CD14-positive monocyte (primary cell): ENCODE measurements at regions not wholly inside any gene's neighbourhood (a gene's known extent, or its start where the extent isn't known, plus 50 kb on each side); places are given as distances from the start of the nearest gene placed in this dataset.
"Not testable (repeated sequence)": the region's sequence is repeated elsewhere in the genome, so short reads cannot be mapped to it uniquely, and the experiment has no call there.

Experiments
- DNase-seq, 3 donors: peaks; one replicate each; pipeline ENCODE4 v3.0.0-alpha.2; 2011 to 2022
- H2AFZ ChIP-seq: 2 replicates; pipeline ENCODE4 v1.6.0; 2012; ENCODE audit warnings: mild to moderate bottlenecking, low read depth, low read length, inconsistent platforms; ENCODE audit not compliant: insufficient read depth, poor library complexity, severe bottlenecking
- H3K27ac ChIP-seq, 2 donors: 1 replicate in 1 of 2; 2 replicates in 1 of 2; pipeline ENCODE4 v1.5.1; 2012 to 2013; ENCODE audit warnings: low read length in 2 of 2, control low read depth in 1 of 2, inconsistent platforms in 1 of 2, low read depth in 1 of 2, mild to moderate bottlenecking in 1 of 2
- H3K27me3 ChIP-seq, 2 donors: one replicate each; pipeline versions ENCODE4 v1.6.0 to v1.6.1; 2011 to 2013; ENCODE audit warnings: low read length in 2 of 2; ENCODE audit not compliant: control insufficient read depth in 2 of 2, insufficient read depth in 2 of 2
- H3K36me3 ChIP-seq, 2 donors: replicated peaks in 1 of 2; 1 replicate in 1 of 2; 2 replicates in 1 of 2; pipeline versions ENCODE4 v1.5.1 to v1.6.1; 2012 to 2013; ENCODE audit warnings: low read length in 2 of 2, control low read depth in 1 of 2, inconsistent platforms in 1 of 2, mild to moderate bottlenecking in 1 of 2; ENCODE audit not compliant: insufficient read depth in 2 of 2, control insufficient read depth in 1 of 2
- H3K4me1 ChIP-seq, 2 donors: 1 replicate in 1 of 2; 2 replicates in 1 of 2; pipeline versions ENCODE4 v1.5.1 to v1.6.1; 2012 to 2013; ENCODE audit warnings: low read length in 2 of 2, control low read depth in 1 of 2, inconsistent platforms in 1 of 2, mild to moderate bottlenecking in 1 of 2, moderate library complexity in 1 of 2; ENCODE audit not compliant: insufficient read depth in 2 of 2, control insufficient read depth in 1 of 2
- H3K4me2 ChIP-seq: replicated peaks from 2 replicates; pipeline ENCODE3; 2012; ENCODE audit warnings: low read length, moderate library complexity, mild to moderate bottlenecking; ENCODE audit not compliant: poor library complexity, severe bottlenecking; ENCODE audit errors: extremely low read depth
- H3K4me3 ChIP-seq, 3 experiments: fragments of 200-600 bp in 1 of 3; sonication (generic) in 1 of 3; replicated peaks in 1 of 3; 1 replicate in 2 of 3; 2 replicates in 1 of 3; pipeline ENCODE4 v1.5.1; 2011 to 2013; ENCODE audit warnings: low read length in 3 of 3, mild to moderate bottlenecking in 3 of 3, control low read depth in 2 of 3, low read depth in 2 of 3, inconsistent platforms in 1 of 3, moderate library complexity in 1 of 3
- H3K79me2 ChIP-seq: 2 replicates; pipeline ENCODE4 v1.6.0; 2012; ENCODE audit warnings: mild to moderate bottlenecking, control low read depth, inconsistent platforms, low read length, moderate library complexity; ENCODE audit not compliant: insufficient read depth
- H3K9ac ChIP-seq: 2 replicates; pipeline ENCODE4 v1.6.0; 2017; ENCODE audit warnings: low read length, mild to moderate bottlenecking; ENCODE audit not compliant: insufficient read depth, poor library complexity, severe bottlenecking
- H3K9me3 ChIP-seq, 2 donors: replicated peaks in 1 of 2; 1 replicate in 1 of 2; 2 replicates in 1 of 2; pipeline versions ENCODE4 v1.5.1 to v1.6.1; 2012 to 2013; ENCODE audit warnings: low read length in 2 of 2, control low read depth in 1 of 2; ENCODE audit not compliant: control insufficient read depth in 1 of 2, insufficient read depth in 1 of 2
- H4K20me1 ChIP-seq: 2 replicates; pipeline ENCODE4 v1.6.0; 2012; ENCODE audit warnings: mild to moderate bottlenecking, low read length, control low read depth, moderate library complexity; ENCODE audit not compliant: insufficient read depth
- H3K27ac Mint-ChIP-seq, 7 donors: one replicate each; pipeline ENCODE4 v1.8.0; 2020; ENCODE audit warnings: mild to moderate bottlenecking in 7 of 7, mixed read lengths in 7 of 7, moderate library complexity in 6 of 7, inconsistent platforms in 2 of 7
- H3K27me3 Mint-ChIP-seq, 3 donors: one replicate each; pipeline ENCODE4 v1.8.0; 2021 to 2022; ENCODE audit warnings: low read depth in 3 of 3, mild to moderate bottlenecking in 3 of 3, mixed read lengths in 3 of 3, moderate library complexity in 3 of 3, inconsistent platforms in 1 of 3
- H3K36me3 Mint-ChIP-seq, 2 donors: one replicate each; pipeline ENCODE4 v1.8.0; 2020; ENCODE audit warnings: mixed read lengths in 2 of 2, inconsistent platforms in 1 of 2, mild to moderate bottlenecking in 1 of 2
- H3K4me1 Mint-ChIP-seq: one replicate; pipeline ENCODE4 v1.8.0; 2020; ENCODE audit warnings: mild to moderate bottlenecking, mixed read lengths
- H3K4me3 Mint-ChIP-seq, 2 donors: one replicate each; pipeline ENCODE4 v1.8.0; 2020; ENCODE audit warnings: mild to moderate bottlenecking in 2 of 2, mixed read lengths in 2 of 2, moderate library complexity in 1 of 2
- H3K9me3 Mint-ChIP-seq, 7 donors: one replicate each; pipeline ENCODE4 v1.8.0; 2020 to 2022; ENCODE audit warnings: mixed read lengths in 7 of 7, mild to moderate bottlenecking in 6 of 7, moderate library complexity in 6 of 7, inconsistent platforms in 2 of 7
- WGBS: methylation state at CpG from one replicate; pipeline ENCODE4 v1.1.5; 2013; ENCODE audit warnings: missing lambda C conversion rate; ENCODE audit not compliant: insufficient coverage; 5-methylcytosine and 5-hydroxymethylcytosine counted together
- intact Hi-C, 2 donors: fragments of 100-400 bp; cut with micrococcal nuclease; formaldehyde crosslinking; loops; one replicate each; pipeline versions ENCODE4 v1.15.0 to v1.15.1; 2023
- TF ChIP-seq, protein P1 (sequence below): fragments of 200-600 bp; IDR thresholded peaks from one replicate; pipeline ENCODE4 v1.8.0; 2022; ENCODE audit warnings: antibody characterized with exemption, mild to moderate bottlenecking

DNA sequence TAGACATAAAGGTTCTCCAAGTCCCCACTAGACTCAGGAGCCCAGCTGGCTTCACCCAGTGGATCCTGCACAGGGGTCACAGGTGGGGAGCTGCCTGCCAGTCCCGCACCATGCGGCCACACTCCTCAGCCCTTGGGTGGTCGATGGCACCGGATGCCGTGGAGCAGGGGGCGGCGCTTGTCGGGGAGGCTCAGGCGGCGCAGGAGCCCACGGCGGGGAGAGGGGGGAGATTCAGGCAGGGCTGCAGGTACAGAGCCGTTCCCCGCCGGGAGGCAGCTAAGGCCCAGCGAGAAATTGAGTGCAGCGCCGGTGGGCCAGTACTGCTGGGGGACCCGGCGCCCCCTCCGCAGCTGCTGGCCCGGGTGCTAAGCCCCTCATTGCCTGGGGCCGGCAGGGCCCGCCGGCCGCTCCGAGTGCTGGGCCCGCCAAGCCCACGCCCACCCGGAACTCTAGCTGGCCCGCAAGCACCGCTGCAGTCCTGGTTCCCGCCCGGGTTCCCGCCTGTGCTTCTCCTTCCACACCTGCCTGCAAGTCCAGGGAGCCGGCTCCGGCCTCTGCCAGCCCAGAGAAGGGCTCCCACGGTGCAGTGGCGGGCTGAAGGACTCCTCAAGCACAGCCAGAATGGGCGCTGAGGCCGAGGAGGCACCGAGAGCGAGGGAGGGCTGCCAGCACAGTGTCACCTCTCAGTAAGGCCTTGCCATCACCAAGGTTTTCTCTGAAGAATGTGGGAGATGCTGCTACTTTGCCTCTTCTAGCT is 58.4 kb upstream of the PPP1R12A start:
- H3K27me3 ChIP-seq: no peaks in the 10 kb centered on the region
- no peak overlapping the region for H3K4me3 ChIP-seq
- Mint-ChIP-seq H3K27ac (peak overlapping the region in 1 of 7 donors; percentile 21), H3K36me3 (no peaks in the 10 kb centered on the region), H3K9me3 (peaks cover 0 to 3% (median 0%) of the 10 kb centered on the region in 7 donors), H3K27me3 (peaks cover 0 to 1% (median 0%) of the 10 kb centered on the region in 3 donors), H3K4me3 (no peak overlapping the region), H3K4me1 (peaks cover 4% of the 10 kb centered on the region)
- WGBS: 98% methylated on average over 42 of the region's 43 CpGs
- no peak overlapping the region for H3K4me2 ChIP-seq
- TF ChIP-seq, protein P1, sequence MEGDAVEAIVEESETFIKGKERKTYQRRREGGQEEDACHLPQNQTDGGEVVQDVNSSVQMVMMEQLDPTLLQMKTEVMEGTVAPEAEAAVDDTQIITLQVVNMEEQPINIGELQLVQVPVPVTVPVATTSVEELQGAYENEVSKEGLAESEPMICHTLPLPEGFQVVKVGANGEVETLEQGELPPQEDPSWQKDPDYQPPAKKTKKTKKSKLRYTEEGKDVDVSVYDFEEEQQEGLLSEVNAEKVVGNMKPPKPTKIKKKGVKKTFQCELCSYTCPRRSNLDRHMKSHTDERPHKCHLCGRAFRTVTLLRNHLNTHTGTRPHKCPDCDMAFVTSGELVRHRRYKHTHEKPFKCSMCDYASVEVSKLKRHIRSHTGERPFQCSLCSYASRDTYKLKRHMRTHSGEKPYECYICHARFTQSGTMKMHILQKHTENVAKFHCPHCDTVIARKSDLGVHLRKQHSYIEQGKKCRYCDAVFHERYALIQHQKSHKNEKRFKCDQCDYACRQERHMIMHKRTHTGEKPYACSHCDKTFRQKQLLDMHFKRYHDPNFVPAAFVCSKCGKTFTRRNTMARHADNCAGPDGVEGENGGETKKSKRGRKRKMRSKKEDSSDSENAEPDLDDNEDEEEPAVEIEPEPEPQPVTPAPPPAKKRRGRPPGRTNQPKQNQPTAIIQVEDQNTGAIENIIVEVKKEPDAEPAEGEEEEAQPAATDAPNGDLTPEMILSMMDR: no peak
- H3K36me3 ChIP-seq: no peaks in the 10 kb centered on the region
- no peaks in the 10 kb centered on the region for H4K20me1 ChIP-seq
- no peak overlapping the region for H2AFZ ChIP-seq
- no peaks in the 10 kb centered on the region for H3K79me2 ChIP-seq
- no peaks in the 10 kb centered on the region for H3K9me3 ChIP-seq
- no peak for DNase-seq
- no peaks in the 10 kb centered on the region for H3K4me1 ChIP-seq
- intact Hi-C loops: no loop called here
- no peak overlapping the region for H3K9ac ChIP-seq
- H3K27ac ChIP-seq: no peak overlapping the region

GRCh38 chr12:79991586-79991985 is 56.7 kb upstream of the PPP1R12A start:
- Histone ChIP-seq H3K27me3 (no peaks in the 10 kb centered on the region), H3K27ac (no peak overlapping the region), H3K79me2 (no peaks in the 10 kb centered on the region), H3K4me3 (no peak overlapping the region), H3K9me3 (no peaks in the 10 kb centered on the region), H3K36me3 (no peaks in the 10 kb centered on the region), H3K4me1 (no peaks in the 10 kb centered on the region), H4K20me1 (no peaks in the 10 kb centered on the region), H3K9ac (no peak overlapping the region), H3K4me2 (no peak overlapping the region), H2AFZ (no peak overlapping the region)
- Mint-ChIP-seq H3K4me1 (no peaks in the 10 kb centered on the region), H3K27me3 (peaks cover 0 to 1% (median 0%) of the 10 kb centered on the region in 3 donors), H3K36me3 (no peaks in the 10 kb centered on the region), H3K27ac (no peak overlapping the region), H3K4me3 (no peak overlapping the region), H3K9me3 (peaks cover 0 to 3% (median 0%) of the 10 kb centered on the region in 7 donors)
- intact Hi-C loops: no loop called here
- WGBS: 100% methylated on average over 1 of the region's 3 CpGs
- DNase-seq: no peak
- TF ChIP-seq, protein P1: no peak

DNA sequence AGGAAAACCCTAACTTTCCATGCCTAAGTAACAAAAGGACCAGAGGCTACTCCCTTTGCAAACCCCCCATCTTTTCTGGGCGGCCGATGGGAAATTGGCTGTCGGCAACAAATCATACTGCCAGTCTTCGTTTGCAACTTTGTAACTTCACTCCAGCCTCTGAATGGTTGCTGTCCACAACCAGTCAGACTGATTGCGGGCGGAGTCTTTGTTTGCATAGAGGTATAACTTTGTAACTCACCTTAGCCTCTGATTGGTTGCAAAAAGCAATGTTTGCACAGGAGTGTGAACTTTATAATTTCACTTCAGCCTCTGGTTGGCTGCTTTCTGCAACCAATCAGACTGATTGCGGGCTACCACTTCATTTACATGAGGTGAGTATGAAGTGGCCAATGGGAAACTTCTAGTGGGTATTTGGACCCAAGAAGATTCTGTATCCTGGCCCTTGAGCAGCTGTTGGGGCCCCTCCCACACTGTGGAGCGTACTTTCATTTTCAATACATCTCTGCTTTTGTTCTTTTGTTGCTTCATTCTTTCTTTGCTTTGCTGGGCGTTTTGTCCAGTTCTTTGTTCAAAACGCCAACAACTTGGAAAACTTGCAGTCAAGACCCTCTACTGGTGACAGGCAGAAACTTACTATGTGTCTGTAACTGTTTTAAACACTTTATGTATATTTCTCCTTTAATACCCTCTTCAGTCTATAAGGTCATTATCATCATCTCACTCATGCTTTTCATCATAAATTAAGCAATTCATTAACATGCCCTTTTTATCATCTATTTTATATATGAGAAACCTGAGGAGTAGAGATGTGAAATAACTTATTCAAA is 55.8 kb upstream of the PPP1R12A start:
- H3K27ac ChIP-seq, H4K20me1 ChIP-seq, H3K27ac Mint-ChIP-seq, H3K27me3 ChIP-seq, H3K36me3 Mint-ChIP-seq, H3K36me3 ChIP-seq, H3K4me2 ChIP-seq, H3K79me2 ChIP-seq, H3K9me3 Mint-ChIP-seq, H3K4me1 Mint-ChIP-seq, H3K9ac ChIP-seq, H3K4me3 Mint-ChIP-seq, H2AFZ ChIP-seq, H3K4me3 ChIP-seq, intact Hi-C loops, H3K27me3 Mint-ChIP-seq, H3K4me1 ChIP-seq, DNase-seq, H3K9me3 ChIP-seq: not testable (repeated sequence)
- 80% methylated on average over 5 of the region's 10 CpGs for WGBS
